Fibroblast of lung (primary cell): ENCODE measurements at regions not wholly inside any gene's neighbourhood (a gene's known extent, or its start where the extent isn't known, plus 50 kb on each side); places are given as distances from the start of the nearest gene placed in this dataset.

Experiments used
- DNase-seq, 2 donors: peaks; one replicate each; pipeline versions ENCODE4 v3.0.0 to v3.0.0-alpha.2; 2010; ENCODE audit warnings: low read depth in 2 of 2
- H2AFZ ChIP-seq: 2 replicates; pipeline ENCODE4 v1.5.1; 2012; ENCODE audit warnings: low read length, control low read depth, inconsistent platforms
- H3K27ac ChIP-seq: 2 replicates; pipeline ENCODE4 v1.5.1; 2011; ENCODE audit warnings: low read length, control low read depth; ENCODE audit not compliant: insufficient read depth
- H3K27me3 ChIP-seq: 2 replicates; pipeline ENCODE4 v1.5.1; 2011; ENCODE audit warnings: mild to moderate bottlenecking, low read length; ENCODE audit not compliant: control insufficient read depth, insufficient read depth
- H3K36me3 ChIP-seq: 2 replicates; pipeline ENCODE4 v1.5.1; 2011; ENCODE audit warnings: low read length; ENCODE audit not compliant: control insufficient read depth, insufficient read depth
- H3K4me1 ChIP-seq: 2 replicates; pipeline ENCODE4 v1.5.1; 2011; ENCODE audit warnings: low read length; ENCODE audit not compliant: control insufficient read depth, insufficient read depth; ENCODE audit errors: extremely low read depth
- H3K4me2 ChIP-seq: 2 replicates; pipeline ENCODE4 v1.5.1; 2011; ENCODE audit warnings: low read length, control low read depth; ENCODE audit not compliant: insufficient read depth; ENCODE audit errors: extremely low read depth
- H3K4me3 ChIP-seq, 4 experiments: fragments of 200-600 bp in 1 of 4; sonication (generic) in 1 of 4; replicated peaks in 1 of 4; 2 replicates each; pipeline ENCODE4 v1.5.1; 2011 to 2016; ENCODE audit warnings: low read length in 4 of 4, low read depth in 3 of 4, mild to moderate bottlenecking in 3 of 4, control low read depth in 2 of 4, inconsistent platforms in 1 of 4, mixed read lengths in 1 of 4; ENCODE audit not compliant: insufficient read depth in 1 of 4; ENCODE audit errors: control extremely low read depth in 1 of 4
- H3K79me2 ChIP-seq: 2 replicates; pipeline ENCODE4 v1.5.1; 2012; ENCODE audit warnings: mild to moderate bottlenecking, low read length, inconsistent platforms; ENCODE audit not compliant: control insufficient read depth, insufficient read depth
- H3K9ac ChIP-seq: 2 replicates; pipeline ENCODE4 v1.5.1; 2011; ENCODE audit warnings: mild to moderate bottlenecking, low read length, control low read depth; ENCODE audit not compliant: insufficient read depth
- H3K9me3 ChIP-seq: 2 replicates; pipeline ENCODE4 v1.5.1; 2012; ENCODE audit warnings: low read depth, low read length; ENCODE audit not compliant: control insufficient read depth, insufficient read depth
- H4K20me1 ChIP-seq: 2 replicates; pipeline ENCODE4 v1.5.1; 2011; ENCODE audit warnings: low read length; ENCODE audit not compliant: control insufficient read depth, insufficient read depth; ENCODE audit errors: extremely low read depth
- CTCF ChIP-seq, 2 donors: IDR thresholded peaks in 1 of 2; conservative IDR thresholded peaks in 1 of 2; 1 replicate in 1 of 2; 2 replicates in 1 of 2; pipeline ENCODE4 v1.5.1; 2011 to 2012; ENCODE audit warnings: low read length in 2 of 2, control low read depth in 1 of 2, inconsistent platforms in 1 of 2, low read depth in 1 of 2, mild to moderate bottlenecking in 1 of 2
- EZH2 ChIP-seq: IDR thresholded peaks from 2 replicates; pipeline ENCODE4 v1.5.1; 2012; ENCODE audit warnings: low read length, control low read depth, mild to moderate bottlenecking; ENCODE audit errors: missing control alignments

- Histone ChIP-seq H3K9ac (no peak overlapping the region), H3K4me2 (no peak overlapping the region), H3K36me3 (no peaks in the 10 kb centered on the region), H3K79me2 (no peaks in the 10 kb centered on the region), H3K27ac (no peak overlapping the region), H2AFZ (no peak overlapping the region), H4K20me1 (no peaks in the 10 kb centered on the region), H3K9me3 (no peaks in the 10 kb centered on the region), H3K4me1 (no peaks in the 10 kb centered on the region), H3K27me3 (no peaks in the 10 kb centered on the region), H3K4me3 (no peak overlapping the region)
- DNase-seq: no peak
- TF ChIP-seq EZH2 (no peak), CTCF (conservative IDR thresholded peaks at IDR 0.05 in 1 of 2, IDR thresholded peaks at IDR 0.05 in 1 of 2; ENCODE audit: low read depth in 1 of 2, low read length in 2 of 2) (no peak)
Observed at GRCh38 chr6:50202766-50203165, 153.0 kb upstream of the DEFB112 start.

- Histone ChIP-seq H3K4me2 (no peak overlapping the region), H2AFZ (no peak overlapping the region), H4K20me1 (no peaks in the 10 kb centered on the region), H3K27me3 (no peaks in the 10 kb centered on the region), H3K9me3 (no peaks in the 10 kb centered on the region), H3K4me3 (no peak overlapping the region), H3K4me1 (no peaks in the 10 kb centered on the region), H3K36me3 (no peaks in the 10 kb centered on the region), H3K9ac (no peak overlapping the region), H3K27ac (no peak overlapping the region), H3K79me2 (no peaks in the 10 kb centered on the region)
- TF ChIP-seq CTCF (conservative IDR thresholded peaks at IDR 0.05 in 1 of 2, IDR thresholded peaks at IDR 0.05 in 1 of 2; ENCODE audit: low read depth in 1 of 2, low read length in 2 of 2): no peak
- TF ChIP-seq EZH2: no peak
- DNase-seq: no peak
Observed at GRCh38 chr6:50211582-50211981, 161.9 kb upstream of the DEFB112 start.

GRCh38 chr6:50213146-50213545, 163.4 kb upstream of the DEFB112 start:
- no peak overlapping the region for H3K4me2 ChIP-seq
- no peak for DNase-seq
- no peak overlapping the region for H3K4me3 ChIP-seq
- H3K9ac ChIP-seq: no peak overlapping the region
- H3K27me3 ChIP-seq: no peaks in the 10 kb centered on the region
- no peak for TF ChIP-seq EZH2
- no peak overlapping the region for H2AFZ ChIP-seq
- no peaks in the 10 kb centered on the region for H3K36me3 ChIP-seq
- H3K9me3 ChIP-seq: no peaks in the 10 kb centered on the region
- H3K79me2 ChIP-seq: no peaks in the 10 kb centered on the region
- no peak overlapping the region for H3K27ac ChIP-seq
- no peaks in the 10 kb centered on the region for H4K20me1 ChIP-seq
- no peaks in the 10 kb centered on the region for H3K4me1 ChIP-seq
